IMR-90 (cell line): ENCODE measurements at regions not wholly inside any gene's neighbourhood (a gene's known extent, or its start where the extent isn't known, plus 50 kb on each side); places are given as distances from the start of the nearest gene placed in this dataset.

Source experiments
- BHLHE40 ChIP-seq: fragments of 150-350 bp; IDR thresholded peaks from 2 replicates; pipeline ENCODE4 v1.6.1; 2016; ENCODE audit warnings: mild to moderate bottlenecking, low read depth, low read length
- MAFK ChIP-seq: IDR thresholded peaks from 2 replicates; pipeline ENCODE4 v1.6.1; 2012; ENCODE audit warnings: low read depth, low read length, improper control_type of control experiment
- MXI1 ChIP-seq: IDR thresholded peaks from 2 replicates; pipeline ENCODE4 v1.6.1; 2012; ENCODE audit warnings: low read depth, mild to moderate bottlenecking, low read length, moderate library complexity, borderline replicate concordance
- NFE2L2 ChIP-seq: fragments of 150-350 bp; IDR thresholded peaks from 2 replicates; pipeline ENCODE4 v1.6.1; 2016; ENCODE audit warnings: low read depth, mild to moderate bottlenecking, low read length
- POLR2A ChIP-seq: IDR thresholded peaks from 2 replicates; pipeline ENCODE4 v1.6.1; 2012; ENCODE audit warnings: mild to moderate bottlenecking, low read depth, low read length
- RAD21 ChIP-seq: IDR thresholded peaks from 2 replicates; pipeline ENCODE4 v1.6.1; 2012; ENCODE audit warnings: low read length, improper control_type of control experiment
- SMC3 ChIP-seq: fragments of 150-350 bp; IDR thresholded peaks from 2 replicates; pipeline ENCODE4 v1.6.1; 2016; ENCODE audit warnings: low read depth, mild to moderate bottlenecking, antibody characterized with exemption, low read length, moderate library complexity
- TF ChIP-seq, protein P1 (sequence below): conservative IDR thresholded peaks from 2 replicates; pipeline ENCODE4 v1.5.1; 2012; ENCODE audit warnings: mild to moderate bottlenecking, low read depth, low read length, improper control_type of control experiment
- TF ChIP-seq, protein P2 (sequence below): fragments of 150-350 bp; IDR thresholded peaks from 2 replicates; pipeline ENCODE4 v1.6.1; 2017; ENCODE audit warnings: mild to moderate bottlenecking, antibody characterized with exemption, low read length, low read depth

DNA sequence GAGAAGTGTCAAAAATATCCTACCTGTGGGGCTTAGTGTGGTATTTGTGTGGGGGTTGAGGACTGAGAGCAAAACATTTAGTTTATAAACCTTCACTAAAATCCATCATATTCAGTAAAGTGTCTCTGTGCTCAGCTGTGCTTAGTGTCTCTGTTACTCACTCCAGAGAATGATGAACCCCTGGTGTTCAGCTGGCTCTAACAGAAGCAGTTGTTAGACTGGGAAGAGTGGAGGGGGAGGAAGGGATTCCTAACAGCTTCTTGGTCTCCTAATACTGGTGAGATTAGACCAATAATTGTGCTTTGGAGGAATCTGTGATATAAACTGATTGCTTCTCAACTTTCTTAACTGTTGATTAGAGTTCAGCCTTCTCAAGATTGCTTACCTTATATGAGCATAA, 1123.5 kb downstream of the ROBO2 start:
- TF ChIP-seq, protein P1, sequence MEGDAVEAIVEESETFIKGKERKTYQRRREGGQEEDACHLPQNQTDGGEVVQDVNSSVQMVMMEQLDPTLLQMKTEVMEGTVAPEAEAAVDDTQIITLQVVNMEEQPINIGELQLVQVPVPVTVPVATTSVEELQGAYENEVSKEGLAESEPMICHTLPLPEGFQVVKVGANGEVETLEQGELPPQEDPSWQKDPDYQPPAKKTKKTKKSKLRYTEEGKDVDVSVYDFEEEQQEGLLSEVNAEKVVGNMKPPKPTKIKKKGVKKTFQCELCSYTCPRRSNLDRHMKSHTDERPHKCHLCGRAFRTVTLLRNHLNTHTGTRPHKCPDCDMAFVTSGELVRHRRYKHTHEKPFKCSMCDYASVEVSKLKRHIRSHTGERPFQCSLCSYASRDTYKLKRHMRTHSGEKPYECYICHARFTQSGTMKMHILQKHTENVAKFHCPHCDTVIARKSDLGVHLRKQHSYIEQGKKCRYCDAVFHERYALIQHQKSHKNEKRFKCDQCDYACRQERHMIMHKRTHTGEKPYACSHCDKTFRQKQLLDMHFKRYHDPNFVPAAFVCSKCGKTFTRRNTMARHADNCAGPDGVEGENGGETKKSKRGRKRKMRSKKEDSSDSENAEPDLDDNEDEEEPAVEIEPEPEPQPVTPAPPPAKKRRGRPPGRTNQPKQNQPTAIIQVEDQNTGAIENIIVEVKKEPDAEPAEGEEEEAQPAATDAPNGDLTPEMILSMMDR: no peak
- TF ChIP-seq, protein P2, sequence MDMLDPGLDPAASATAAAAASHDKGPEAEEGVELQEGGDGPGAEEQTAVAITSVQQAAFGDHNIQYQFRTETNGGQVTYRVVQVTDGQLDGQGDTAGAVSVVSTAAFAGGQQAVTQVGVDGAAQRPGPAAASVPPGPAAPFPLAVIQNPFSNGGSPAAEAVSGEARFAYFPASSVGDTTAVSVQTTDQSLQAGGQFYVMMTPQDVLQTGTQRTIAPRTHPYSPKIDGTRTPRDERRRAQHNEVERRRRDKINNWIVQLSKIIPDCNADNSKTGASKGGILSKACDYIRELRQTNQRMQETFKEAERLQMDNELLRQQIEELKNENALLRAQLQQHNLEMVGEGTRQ: no peak
- no peak for TF ChIP-seq RAD21
- TF ChIP-seq POLR2A: no peak
- no peak for TF ChIP-seq SMC3
- no peak for TF ChIP-seq BHLHE40
- TF ChIP-seq MAFK: no peak
- no peak for TF ChIP-seq MXI1
- TF ChIP-seq NFE2L2: no peak
